ENCODE measurements at regions not wholly inside any gene's neighbourhood (a gene's known extent, or its start where the extent isn't known, plus 50 kb on each side); places are given as distances from the start of the nearest gene placed in this dataset.

DNA sequence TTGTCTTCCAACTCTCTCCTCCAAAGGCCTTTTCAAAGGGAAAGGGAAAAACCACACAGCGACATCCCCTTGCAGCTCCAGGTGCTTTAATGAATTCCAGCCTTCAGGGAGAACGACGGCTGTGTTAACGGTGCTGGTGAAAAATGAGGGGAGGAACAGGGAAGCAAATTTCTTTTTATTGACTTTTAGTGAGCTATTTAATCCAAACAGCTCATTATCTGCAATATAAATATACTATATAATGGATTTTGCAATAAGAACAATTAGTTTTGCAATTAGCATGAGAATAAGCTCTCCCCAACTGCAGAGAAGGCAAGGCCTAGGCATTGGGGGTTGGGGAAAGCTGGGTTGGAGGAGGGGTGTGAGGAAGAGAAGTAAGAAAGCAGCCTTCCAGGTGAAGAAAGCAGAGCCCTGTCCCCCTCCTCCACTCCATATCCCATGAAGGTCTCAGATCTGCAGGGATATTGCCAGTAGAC is 159.0 kb upstream of the ZC3H12A start:
- peaks cover 69% of the 10 kb centered on the region for H3K4me1 Mint-ChIP-seq
- DNase-seq, result no peak
- TF ChIP-seq, protein P1, sequence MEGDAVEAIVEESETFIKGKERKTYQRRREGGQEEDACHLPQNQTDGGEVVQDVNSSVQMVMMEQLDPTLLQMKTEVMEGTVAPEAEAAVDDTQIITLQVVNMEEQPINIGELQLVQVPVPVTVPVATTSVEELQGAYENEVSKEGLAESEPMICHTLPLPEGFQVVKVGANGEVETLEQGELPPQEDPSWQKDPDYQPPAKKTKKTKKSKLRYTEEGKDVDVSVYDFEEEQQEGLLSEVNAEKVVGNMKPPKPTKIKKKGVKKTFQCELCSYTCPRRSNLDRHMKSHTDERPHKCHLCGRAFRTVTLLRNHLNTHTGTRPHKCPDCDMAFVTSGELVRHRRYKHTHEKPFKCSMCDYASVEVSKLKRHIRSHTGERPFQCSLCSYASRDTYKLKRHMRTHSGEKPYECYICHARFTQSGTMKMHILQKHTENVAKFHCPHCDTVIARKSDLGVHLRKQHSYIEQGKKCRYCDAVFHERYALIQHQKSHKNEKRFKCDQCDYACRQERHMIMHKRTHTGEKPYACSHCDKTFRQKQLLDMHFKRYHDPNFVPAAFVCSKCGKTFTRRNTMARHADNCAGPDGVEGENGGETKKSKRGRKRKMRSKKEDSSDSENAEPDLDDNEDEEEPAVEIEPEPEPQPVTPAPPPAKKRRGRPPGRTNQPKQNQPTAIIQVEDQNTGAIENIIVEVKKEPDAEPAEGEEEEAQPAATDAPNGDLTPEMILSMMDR (IDR thresholded peaks at IDR 0.05), result no peak
- H3K4me3 Mint-ChIP-seq, result no peak overlapping the region
- no peaks in the 10 kb centered on the region for H3K9me3 Mint-ChIP-seq
- no peak overlapping the region for H3K27ac Mint-ChIP-seq
- peaks cover 69% of the 10 kb centered on the region for H3K27me3 Mint-ChIP-seq (ENCODE audit: low read depth, poor library complexity)
- H3K36me3 Mint-ChIP-seq (ENCODE audit: low read depth), result no peaks in the 10 kb centered on the region

DNA sequence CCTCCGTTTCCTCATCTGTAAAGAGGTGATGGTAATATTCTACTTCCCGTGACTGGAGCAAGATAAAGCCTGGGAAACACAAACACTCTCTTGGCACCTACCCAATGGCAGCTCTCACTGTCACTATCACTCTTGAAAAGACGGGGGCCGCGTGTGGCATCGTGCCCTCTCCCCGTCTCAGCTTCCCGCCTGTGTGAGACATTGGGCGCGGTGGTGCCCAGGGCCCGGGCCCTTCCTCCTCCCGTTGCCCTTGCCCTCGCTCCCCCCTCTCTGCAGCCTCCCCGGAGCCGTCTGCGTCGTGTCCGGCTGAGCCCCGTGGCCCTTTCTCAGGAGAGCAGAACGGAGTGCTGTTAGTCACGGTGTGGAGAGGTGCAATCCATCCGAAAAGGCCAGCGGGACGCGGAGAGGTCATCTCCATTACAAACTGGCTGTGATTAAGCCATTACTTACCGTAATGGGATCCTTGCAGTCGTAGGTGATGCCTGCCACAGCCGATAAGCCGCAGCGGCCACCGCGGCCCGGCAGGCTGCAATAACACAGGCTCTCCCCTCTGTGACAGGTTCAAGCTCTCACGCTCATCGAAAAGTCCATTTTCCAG is 156.4 kb upstream of the ZC3H12A start:
- peak; percentile 63 for DNase-seq

DNA sequence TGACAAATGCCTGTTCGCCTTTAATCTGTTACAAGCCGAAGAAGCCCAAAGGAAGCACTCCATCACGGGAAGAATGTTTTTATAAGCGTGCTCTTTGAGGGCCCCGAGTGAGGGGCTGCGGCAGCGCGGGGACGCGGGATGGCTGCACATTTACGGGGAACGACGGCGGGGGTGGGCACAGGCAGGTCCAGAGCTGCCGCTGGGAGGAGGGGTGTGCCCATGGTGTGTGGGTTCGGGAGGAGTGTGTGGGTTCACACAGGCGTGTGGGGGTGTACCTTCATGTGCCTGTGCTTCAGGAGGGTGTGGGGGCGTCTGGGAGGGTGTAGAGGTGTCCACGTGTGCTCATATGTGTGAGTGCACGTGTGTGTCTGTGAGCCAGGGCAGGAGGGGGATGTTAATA is 155.9 kb upstream of the ZC3H12A start:
- H3K4me3 Mint-ChIP-seq, result peak overlapping the region; percentile 73

More for the DNA sequence above, 156.4 kb upstream of the ZC3H12A start:
- H3K27me3 Mint-ChIP-seq (ENCODE audit: low read depth, poor library complexity), result peaks cover 82% of the 10 kb centered on the region
- peak overlapping the region; percentile 91 for H3K27ac Mint-ChIP-seq
- peak overlapping the region; percentile 73 for H3K4me3 Mint-ChIP-seq
- no peaks in the 10 kb centered on the region for H3K36me3 Mint-ChIP-seq (ENCODE audit: low read depth)
- H3K9me3 Mint-ChIP-seq, result no peaks in the 10 kb centered on the region
- TF ChIP-seq, protein P1 (IDR thresholded peaks at IDR 0.05), result no peak
- peaks cover 62% of the 10 kb centered on the region for H3K4me1 Mint-ChIP-seq

DNA sequence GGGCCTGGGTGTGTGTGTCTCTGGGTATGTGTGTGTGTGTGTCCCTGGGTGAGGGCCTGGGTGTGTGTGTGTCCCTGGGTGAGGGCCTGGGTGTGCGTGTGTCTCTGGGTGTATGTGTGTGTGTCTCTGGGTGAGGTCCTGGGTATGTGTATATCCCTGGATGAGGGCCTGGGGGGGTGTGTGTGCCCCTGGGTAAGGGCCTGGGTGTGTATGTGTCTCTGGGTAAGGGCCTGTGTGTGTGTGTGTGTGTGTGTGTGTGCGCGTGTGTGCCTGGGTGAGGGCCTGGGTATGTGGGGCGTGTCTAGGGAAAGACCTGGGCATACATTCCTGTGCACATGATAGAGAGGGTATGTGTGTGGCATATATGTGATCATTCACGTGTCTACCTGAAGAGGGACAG is 155.1 kb upstream of the ZC3H12A start:
- TF ChIP-seq, protein P1 (IDR thresholded peaks at IDR 0.05), result no peak
- peaks cover 8% of the 10 kb centered on the region for H3K9me3 Mint-ChIP-seq
- peaks cover 82% of the 10 kb centered on the region for H3K27me3 Mint-ChIP-seq (ENCODE audit: low read depth, poor library complexity)

More for the DNA sequence above, 155.9 kb upstream of the ZC3H12A start:
- DNase-seq, result peak; percentile 45
- peak overlapping the region; percentile 91 for H3K27ac Mint-ChIP-seq
- peaks cover 57% of the 10 kb centered on the region for H3K4me1 Mint-ChIP-seq
- H3K36me3 Mint-ChIP-seq (ENCODE audit: low read depth), result no peaks in the 10 kb centered on the region
- peaks cover 82% of the 10 kb centered on the region for H3K27me3 Mint-ChIP-seq (ENCODE audit: low read depth, poor library complexity)
- TF ChIP-seq, protein P1 (IDR thresholded peaks at IDR 0.05), result no peak
- peaks cover 2% of the 10 kb centered on the region for H3K9me3 Mint-ChIP-seq

DNA sequence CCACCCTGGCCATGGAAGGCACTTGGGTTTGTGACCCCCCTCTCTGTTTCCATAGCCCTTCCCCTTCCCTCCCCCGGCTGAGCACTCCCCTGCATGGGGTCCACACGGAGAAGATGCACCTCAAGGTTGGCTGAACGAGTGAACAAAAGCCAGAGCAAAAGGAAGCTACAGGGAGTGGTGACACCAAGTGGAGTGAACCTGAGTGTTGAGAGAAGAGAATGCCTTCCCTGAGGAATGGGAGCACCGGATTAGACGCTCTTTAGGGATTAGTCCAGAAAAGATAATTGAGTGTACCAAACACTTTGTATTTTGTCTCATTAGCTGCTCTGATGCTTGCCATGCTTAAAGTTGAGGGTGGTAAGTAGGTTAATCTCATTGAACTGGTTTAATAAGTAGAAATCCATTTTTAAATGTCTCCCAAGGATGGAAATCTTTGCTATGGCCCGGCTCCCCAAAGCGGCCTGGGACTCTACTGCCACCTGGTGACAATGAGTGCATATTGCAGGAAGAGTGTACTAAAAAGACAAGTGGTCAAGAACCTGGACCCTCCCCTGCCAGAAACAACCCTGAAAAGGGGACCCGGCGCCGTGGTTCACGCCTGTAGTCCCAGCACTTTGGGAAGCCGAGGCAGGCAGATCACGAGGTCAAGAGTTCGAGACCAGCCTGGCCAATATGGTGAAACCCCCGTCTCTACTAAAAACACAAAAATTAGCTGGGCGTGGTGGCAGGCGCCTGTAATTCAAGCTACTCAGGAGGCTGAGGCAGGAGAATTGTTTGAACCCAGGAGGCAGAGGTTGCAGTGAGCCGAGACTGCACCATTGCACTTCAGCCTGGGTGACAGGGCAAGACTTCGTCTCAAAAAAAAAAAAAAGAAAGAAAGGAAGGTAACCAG is 150.6 kb upstream of the ZC3H12A start:
- peaks cover 62% of the 10 kb centered on the region for H3K27me3 Mint-ChIP-seq (ENCODE audit: low read depth, poor library complexity)
- peaks cover 8% of the 10 kb centered on the region for H3K4me1 Mint-ChIP-seq
- no peak overlapping the region for H3K27ac Mint-ChIP-seq
- TF ChIP-seq, protein P1 (IDR thresholded peaks at IDR 0.05), result peak; percentile 86
- H3K36me3 Mint-ChIP-seq (ENCODE audit: low read depth), result no peaks in the 10 kb centered on the region
- H3K9me3 Mint-ChIP-seq, result peaks cover 14% of the 10 kb centered on the region
- DNase-seq, result peak; percentile 54
- H3K4me3 Mint-ChIP-seq, result no peak overlapping the region

More for the DNA sequence above, 155.1 kb upstream of the ZC3H12A start:
- H3K36me3 Mint-ChIP-seq (ENCODE audit: low read depth), result no peaks in the 10 kb centered on the region
- no peak for DNase-seq
- H3K4me1 Mint-ChIP-seq, result peaks cover 50% of the 10 kb centered on the region
- peak overlapping the region; percentile 73 for H3K4me3 Mint-ChIP-seq
- peak overlapping the region; percentile 26 for H3K27ac Mint-ChIP-seq

Measured in nephron progenitor cell (in vitro differentiated cells).